T-cell (primary cell): ENCODE measurements at regions not wholly inside any gene's neighbourhood (a gene's known extent, or its start where the extent isn't known, plus 50 kb on each side); places are given as distances from the start of the nearest gene placed in this dataset.

Source experiments
- ATAC-seq, 4 experiments: fragments of 200-7000 bp in 3 of 4; fragments of 150-1000 bp in 1 of 4; cut with Tn5 transposase; replicated peaks in 1 of 4; 1 replicate in 3 of 4; 2 replicates in 1 of 4; pipeline ENCODE4 v1.10.0; 2021; ENCODE audit warnings: moderate library complexity in 3 of 4, mild to moderate bottlenecking in 2 of 4, moderate number of reproducible peaks in 1 of 4
- CTCF ChIA-PET, 2 donors: fragments of 300-600 bp; sonication (Branson Sonifier 250); formaldehyde crosslinking; loops; one replicate each; lab custom pipeline; 2022; ENCODE audit warnings: antibody characterized with exemption in 2 of 2; lab: Charles Lee
- POLR2A ChIA-PET, 2 donors: fragments of 300-600 bp; sonication (Branson Sonifier 250); formaldehyde crosslinking; loops; one replicate each; lab custom pipeline; 2022; ENCODE audit warnings: antibody characterized with exemption in 2 of 2; lab: Charles Lee
- DNase-seq, 35 experiments: peaks; one replicate each; pipeline versions ENCODE4 v3.0.0 to v3.0.0-alpha.2; 2013 to 2023
- H3K27ac ChIP-seq: one replicate; pipeline ENCODE4 v1.5.1; 2013; ENCODE audit warnings: low read length
- H3K27me3 ChIP-seq, 2 experiments: replicated peaks in 1 of 2; 1 replicate in 1 of 2; 2 replicates in 1 of 2; pipeline versions ENCODE4 v1.6.1 to v1.7.0; 2013; ENCODE audit warnings: low read length in 1 of 2, mixed read lengths in 1 of 2; ENCODE audit not compliant: control insufficient read depth in 2 of 2, insufficient read depth in 2 of 2; ENCODE audit errors: extremely low read depth in 1 of 2
- H3K36me3 ChIP-seq, 2 donors: 1 replicate in 1 of 2; 2 replicates in 1 of 2; pipeline versions ENCODE4 v1.6.1 to v1.7.0; 2013; ENCODE audit warnings: low read length in 1 of 2; ENCODE audit not compliant: control insufficient read depth in 2 of 2, insufficient read depth in 1 of 2; ENCODE audit errors: extremely low read depth in 1 of 2
- H3K4me1 ChIP-seq, 2 experiments: 1 replicate in 1 of 2; 2 replicates in 1 of 2; pipeline versions ENCODE4 v1.6.1 to v1.7.0; 2013; ENCODE audit warnings: low read length in 2 of 2, mixed read lengths in 1 of 2; ENCODE audit not compliant: insufficient read depth in 2 of 2, control insufficient read depth in 1 of 2; ENCODE audit errors: extremely low read depth in 1 of 2
- H3K4me3 ChIP-seq, 2 donors: 1 replicate in 1 of 2; 2 replicates in 1 of 2; pipeline versions ENCODE4 v1.5.1 to v1.7.0; 2013; ENCODE audit warnings: mild to moderate bottlenecking in 2 of 2, low read length in 1 of 2, moderate library complexity in 1 of 2; ENCODE audit not compliant: control insufficient read depth in 1 of 2; ENCODE audit errors: extremely low read depth in 1 of 2
- H3K9me3 ChIP-seq: 2 replicates; pipeline ENCODE4 v1.7.0; 2013
- H3K27ac Mint-ChIP-seq, 2 donors: one replicate each; pipeline ENCODE4 v1.8.0; 2020 to 2021; ENCODE audit warnings: mild to moderate bottlenecking in 2 of 2, mixed read lengths in 2 of 2
- H3K27me3 Mint-ChIP-seq, 2 donors: one replicate each; pipeline ENCODE4 v1.8.0; 2021 to 2022; ENCODE audit warnings: mixed read lengths in 2 of 2
- H3K36me3 Mint-ChIP-seq: one replicate; pipeline ENCODE4 v1.8.0; 2021; ENCODE audit warnings: mixed read lengths
- H3K4me1 Mint-ChIP-seq, 3 donors: one replicate each; pipeline ENCODE4 v1.8.0; 2020 to 2022; ENCODE audit warnings: mixed read lengths in 3 of 3, mild to moderate bottlenecking in 1 of 3
- H3K4me3 Mint-ChIP-seq, 3 donors: one replicate each; pipeline ENCODE4 v1.8.0; 2020 to 2022; ENCODE audit warnings: mild to moderate bottlenecking in 3 of 3, mixed read lengths in 3 of 3, moderate library complexity in 3 of 3
- H3K9me3 Mint-ChIP-seq, 3 donors: one replicate each; pipeline ENCODE4 v1.8.0; 2020 to 2022; ENCODE audit warnings: mixed read lengths in 3 of 3
- WGBS: methylation state at CpG from one replicate; pipeline ENCODE4 v1.1.5; 2013; ENCODE audit warnings: missing lambda C conversion rate; ENCODE audit not compliant: insufficient coverage; 5-methylcytosine and 5-hydroxymethylcytosine counted together

- H3K27ac ChIP-seq, result no peak overlapping the region
- no peaks in the 10 kb centered on the region for H3K27me3 ChIP-seq
- no peaks in the 10 kb centered on the region for H3K9me3 ChIP-seq
- Mint-ChIP-seq H3K4me1 (no peaks in the 10 kb centered on the region), H3K27me3 (no peaks in the 10 kb centered on the region), H3K4me3 (no peak overlapping the region), H3K27ac (no peak overlapping the region), H3K9me3 (peaks cover 12 to 18% (median 12%) of the 10 kb centered on the region in 3 donors), H3K36me3 (no peaks in the 10 kb centered on the region)
- no peak for ATAC-seq
- no peaks in the 10 kb centered on the region for H3K4me1 ChIP-seq
- WGBS, result 70% methylated on average over 2 of the region's 2 CpGs
- no peak for DNase-seq
- POLR2A ChIA-PET, result no interaction called here
- CTCF ChIA-PET, result no interaction called here
- H3K4me3 ChIP-seq, result no peak overlapping the region
- H3K36me3 ChIP-seq, result no peaks in the 10 kb centered on the region
These were observed 1417.1 kb upstream of the ATXN8OS start for GRCh38 chr13:68690567-68690966.

GRCh38 chr13:68676513-68677115 is 1431.0 kb upstream of the ATXN8OS start:
- Mint-ChIP-seq H3K4me1 (no peaks in the 10 kb centered on the region), H3K27ac (no peak overlapping the region), H3K4me3 (no peak overlapping the region), H3K36me3 (no peaks in the 10 kb centered on the region), H3K9me3 (peaks cover 15 to 19% (median 16%) of the 10 kb centered on the region in 3 donors), H3K27me3 (no peaks in the 10 kb centered on the region)
- ChIA-PET CTCF (interaction anchor here in 1 of 2 donors (0.6 kb wide), 1 partner anchor 694 kb away, joined by 3 read pairs; no protein-coding TSS in a partner anchor), POLR2A (no interaction called here)
- Histone ChIP-seq H3K9me3 (no peaks in the 10 kb centered on the region), H3K36me3 (no peaks in the 10 kb centered on the region), H3K4me3 (no peak overlapping the region), H3K27ac (no peak overlapping the region), H3K4me1 (no peaks in the 10 kb centered on the region), H3K27me3 (no peaks in the 10 kb centered on the region)
- no peak for DNase-seq
- no CpG with 5 or more reads among the region's 2 CpGs for WGBS
- no peak for ATAC-seq

DNA sequence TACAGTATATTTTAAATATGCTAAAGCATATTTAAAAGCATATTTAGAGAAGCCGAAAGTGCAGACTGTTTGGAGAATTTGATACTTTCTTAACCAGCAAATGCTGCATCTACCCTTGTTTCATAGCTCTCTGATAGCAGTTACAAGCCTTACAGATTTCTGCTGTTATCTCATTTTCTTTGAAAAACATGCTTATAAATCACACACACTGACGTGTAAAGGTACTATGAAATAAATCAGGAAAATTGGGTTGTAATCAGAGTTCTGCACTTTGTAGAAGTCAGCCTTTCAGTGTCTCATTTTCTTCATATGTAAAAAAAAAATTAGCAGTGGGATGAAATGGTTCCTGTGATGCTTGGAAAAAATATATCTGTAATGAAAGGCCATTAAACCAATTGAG is 1432.4 kb upstream of the ATXN8OS start:
- Histone ChIP-seq H3K36me3 (no peaks in the 10 kb centered on the region), H3K4me1 (no peaks in the 10 kb centered on the region), H3K27me3 (no peaks in the 10 kb centered on the region), H3K27ac (no peak overlapping the region), H3K4me3 (no peak overlapping the region), H3K9me3 (no peaks in the 10 kb centered on the region)
- Mint-ChIP-seq H3K36me3 (no peaks in the 10 kb centered on the region), H3K9me3 (peaks cover 15 to 19% (median 15%) of the 10 kb centered on the region in 3 donors), H3K4me3 (no peak overlapping the region), H3K27me3 (no peaks in the 10 kb centered on the region), H3K27ac (no peak overlapping the region), H3K4me1 (no peaks in the 10 kb centered on the region)
- ChIA-PET POLR2A (no interaction called here), CTCF (no interaction called here)
- no peak for ATAC-seq
- no CpG with 5 or more reads among the region's 2 CpGs for WGBS
- no peak for DNase-seq

DNA sequence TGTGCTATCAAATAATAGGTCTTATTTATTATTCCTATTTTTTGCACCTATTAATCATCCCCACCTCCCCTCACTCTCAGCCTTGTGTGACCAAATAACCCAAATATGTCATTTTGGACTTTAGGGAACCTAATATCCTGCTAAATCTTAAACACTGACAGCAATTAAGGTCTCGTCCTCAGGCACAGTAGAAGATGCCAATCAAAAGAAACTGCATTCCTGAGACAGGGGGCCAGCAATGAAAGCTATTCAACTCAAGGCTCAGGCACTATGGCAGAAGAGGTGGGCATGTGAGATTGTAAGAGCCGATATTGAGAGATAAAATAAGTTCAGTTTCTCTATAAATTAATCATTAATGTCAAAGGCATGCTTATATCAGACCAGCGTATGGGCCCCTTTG is 1437.7 kb upstream of the PCDH9 start:
- no peak overlapping the region for H3K27ac Mint-ChIP-seq
- H3K27me3 Mint-ChIP-seq, result no peaks in the 10 kb centered on the region
- Histone ChIP-seq H3K27ac (no peak overlapping the region), H3K36me3 (no peaks in the 10 kb centered on the region), H3K9me3 (no peaks in the 10 kb centered on the region), H3K4me3 (no peak overlapping the region), H3K27me3 (no peaks in the 10 kb centered on the region), H3K4me1 (no peaks in the 10 kb centered on the region)
- POLR2A ChIA-PET, result no interaction called here
- no peaks in the 10 kb centered on the region for H3K4me1 Mint-ChIP-seq
- H3K4me3 Mint-ChIP-seq, result no peak overlapping the region
- H3K9me3 Mint-ChIP-seq, result peaks cover 2 to 17% (median 8%) of the 10 kb centered on the region in 3 donors
- H3K36me3 Mint-ChIP-seq, result no peaks in the 10 kb centered on the region
- DNase-seq, result no peak
- CTCF ChIA-PET, result no interaction called here
- ATAC-seq, result no peak
- no CpG with 5 or more reads among the region's 3 CpGs for WGBS

DNA sequence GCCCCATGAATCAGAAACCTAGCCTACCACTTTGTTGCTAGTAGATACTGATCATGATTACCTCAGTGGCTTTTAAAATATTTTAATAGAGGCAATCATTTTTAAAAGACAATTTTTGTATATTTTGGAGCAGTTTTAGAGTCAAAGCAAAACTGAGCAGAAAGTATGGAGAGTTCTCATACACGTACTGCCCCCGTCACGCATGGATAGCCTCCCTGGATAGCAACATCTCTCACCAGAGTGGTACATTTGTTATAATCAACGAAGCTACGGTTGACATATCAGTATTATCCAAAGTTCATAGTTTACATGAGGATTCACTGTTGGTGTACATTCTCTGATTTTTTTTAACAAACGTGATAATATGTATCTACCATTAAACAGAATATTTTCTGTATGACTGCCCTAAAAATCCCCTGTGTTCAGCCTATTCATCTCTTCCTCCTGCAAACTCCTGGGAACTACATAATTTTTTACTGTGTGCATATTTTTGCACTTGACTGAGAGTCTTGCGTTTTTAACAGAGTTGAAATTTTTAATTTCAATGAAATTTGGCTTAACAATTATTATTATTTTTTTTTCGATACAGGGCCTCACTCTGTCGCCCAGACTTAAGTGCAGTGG is 1436.8 kb upstream of the PCDH9 start:
- Histone ChIP-seq H3K4me1 (no peaks in the 10 kb centered on the region), H3K27ac (no peak overlapping the region), H3K4me3 (no peak overlapping the region), H3K36me3 (no peaks in the 10 kb centered on the region), H3K9me3 (no peaks in the 10 kb centered on the region), H3K27me3 (no peaks in the 10 kb centered on the region)
- Mint-ChIP-seq H3K9me3 (peaks cover 2 to 17% (median 8%) of the 10 kb centered on the region in 3 donors), H3K27ac (no peak overlapping the region), H3K4me3 (no peak overlapping the region), H3K4me1 (no peaks in the 10 kb centered on the region), H3K27me3 (no peaks in the 10 kb centered on the region), H3K36me3 (no peaks in the 10 kb centered on the region)
- no peak for ATAC-seq
- ChIA-PET CTCF (no interaction called here), POLR2A (interaction anchor here in 1 of 2 donors (0.5 kb wide), 1 partner anchor 8 kb away, joined by 4 read pairs; no protein-coding TSS in a partner anchor)
- WGBS, result 40% methylated on average over 1 of the region's 9 CpGs
- DNase-seq, result no peak

- no peaks in the 10 kb centered on the region for H3K4me1 Mint-ChIP-seq
These were observed 1415.7 kb upstream of the PCDH9 start for GRCh38 chr13:68645814-68646213.

More at GRCh38 chr13:68645814-68646213, 1415.7 kb upstream of the PCDH9 start:
- Mint-ChIP-seq H3K27me3 (no peaks in the 10 kb centered on the region), H3K9me3 (peaks cover 8 to 23% (median 10%) of the 10 kb centered on the region in 3 donors), H3K27ac (no peak overlapping the region), H3K4me3 (no peak overlapping the region), H3K36me3 (no peaks in the 10 kb centered on the region)
- Histone ChIP-seq H3K27ac (no peak overlapping the region), H3K4me1 (no peaks in the 10 kb centered on the region), H3K27me3 (no peaks in the 10 kb centered on the region), H3K9me3 (no peaks in the 10 kb centered on the region), H3K4me3 (no peak overlapping the region), H3K36me3 (no peaks in the 10 kb centered on the region)
- DNase-seq (no peak), ATAC-seq (no peak)
- ChIA-PET POLR2A (no interaction called here), CTCF (no interaction called here)
